ENCODE measurements at regions not wholly inside any gene's neighbourhood (a gene's known extent, or its start where the extent isn't known, plus 50 kb on each side); places are given as distances from the start of the nearest gene placed in this dataset.
A peak's percentile ranks its signal among the peaks of the same experiment; 100 is the strongest.

DNA sequence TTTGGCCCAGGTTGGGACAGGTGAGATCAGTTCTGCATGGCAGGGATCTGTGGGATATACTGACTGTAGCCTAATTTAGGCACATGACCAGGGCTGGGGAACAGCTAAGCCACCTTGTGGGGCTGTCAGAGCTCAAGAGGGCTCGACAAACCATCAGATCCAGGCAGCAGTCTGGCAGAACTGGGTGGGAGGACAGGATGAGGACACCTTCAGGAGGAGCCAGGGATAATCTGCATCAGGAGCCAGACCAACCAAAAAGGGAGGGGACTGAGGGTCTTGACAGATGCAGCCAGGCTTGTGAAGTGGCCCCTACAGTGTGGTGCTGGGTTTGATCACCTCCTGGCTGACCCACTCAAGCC, 123.4 kb downstream of the MAFB start:
- Histone ChIP-seq H3K4me1 (peaks cover 0 to 35% (median 27%) of the 10 kb centered on the region in 4 donors), H3K4me3 (no peak overlapping the region), H3K27me3 (no peaks in the 10 kb centered on the region), H3K36me3 (no peaks in the 10 kb centered on the region), H3K9me3 (no peaks in the 10 kb centered on the region), H3K27ac (no peak overlapping the region)
- DNase-seq = no peak
- intact Hi-C loops (cut with DNase I) = no loop called here
- TF ChIP-seq POLR2AphosphoS5 (IDR thresholded peaks at IDR 0.05) (no peak), POLR2A (IDR thresholded peaks at IDR 0.05) (no peak)
- TF ChIP-seq, protein P1, sequence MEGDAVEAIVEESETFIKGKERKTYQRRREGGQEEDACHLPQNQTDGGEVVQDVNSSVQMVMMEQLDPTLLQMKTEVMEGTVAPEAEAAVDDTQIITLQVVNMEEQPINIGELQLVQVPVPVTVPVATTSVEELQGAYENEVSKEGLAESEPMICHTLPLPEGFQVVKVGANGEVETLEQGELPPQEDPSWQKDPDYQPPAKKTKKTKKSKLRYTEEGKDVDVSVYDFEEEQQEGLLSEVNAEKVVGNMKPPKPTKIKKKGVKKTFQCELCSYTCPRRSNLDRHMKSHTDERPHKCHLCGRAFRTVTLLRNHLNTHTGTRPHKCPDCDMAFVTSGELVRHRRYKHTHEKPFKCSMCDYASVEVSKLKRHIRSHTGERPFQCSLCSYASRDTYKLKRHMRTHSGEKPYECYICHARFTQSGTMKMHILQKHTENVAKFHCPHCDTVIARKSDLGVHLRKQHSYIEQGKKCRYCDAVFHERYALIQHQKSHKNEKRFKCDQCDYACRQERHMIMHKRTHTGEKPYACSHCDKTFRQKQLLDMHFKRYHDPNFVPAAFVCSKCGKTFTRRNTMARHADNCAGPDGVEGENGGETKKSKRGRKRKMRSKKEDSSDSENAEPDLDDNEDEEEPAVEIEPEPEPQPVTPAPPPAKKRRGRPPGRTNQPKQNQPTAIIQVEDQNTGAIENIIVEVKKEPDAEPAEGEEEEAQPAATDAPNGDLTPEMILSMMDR (IDR thresholded peaks at IDR 0.05) = no peak
- WGBS, 2 donors = 69 to 90% methylated on average over 1 of the region's 1 CpG

GRCh38 chr20:40565001-40565681, 123.9 kb downstream of the MAFB start:
- no peak for TF ChIP-seq EP300 (IDR thresholded peaks at IDR 0.05)
- peak in 3 of 4 donors; percentile 63 to 80 (median 75) for TF ChIP-seq POLR2AphosphoS5 (IDR thresholded peaks at IDR 0.05)
- no peak overlapping the region for H3K27ac ChIP-seq
- no peaks in the 10 kb centered on the region for H3K27me3 ChIP-seq
- no peak overlapping the region for H3K4me3 ChIP-seq
- WGBS, 2 donors = 78% methylated on average over 6 of the region's 6 CpGs
- DNase-seq = no peak
- no peaks in the 10 kb centered on the region for H3K36me3 ChIP-seq
- H3K9me3 ChIP-seq = no peaks in the 10 kb centered on the region
- intact Hi-C loops (cut with DNase I) = no loop called here
- peaks cover 0 to 35% (median 27%) of the 10 kb centered on the region in 4 donors for H3K4me1 ChIP-seq

GRCh38 chr20:40563296-40563950, 125.6 kb downstream of the MAFB start:
- intact Hi-C loops (cut with DNase I) = loop anchor here (5.0 kb wide), 1 partner anchor 124 kb away; the partner anchor contains the start of gene MAFB
- Histone ChIP-seq H3K27ac (no peak overlapping the region), H3K4me1 (peaks cover 0 to 35% (median 27%) of the 10 kb centered on the region in 4 donors), H3K9me3 (no peaks in the 10 kb centered on the region), H3K27me3 (no peaks in the 10 kb centered on the region), H3K36me3 (no peaks in the 10 kb centered on the region), H3K4me3 (no peak overlapping the region)
- no peak for DNase-seq
- WGBS, 2 donors = 18 to 57% methylated on average over 8 of the region's 8 CpGs
- TF ChIP-seq EP300 (IDR thresholded peaks at IDR 0.05) = no peak
- no peak for TF ChIP-seq POLR2A (IDR thresholded peaks at IDR 0.05)
- no peak for TF ChIP-seq POLR2AphosphoS5 (IDR thresholded peaks at IDR 0.05)
- TF ChIP-seq, protein P1 (IDR thresholded peaks at IDR 0.05) = no peak

- Histone ChIP-seq H3K36me3 (no peaks in the 10 kb centered on the region), H3K27ac (no peak overlapping the region), H3K9me3 (no peaks in the 10 kb centered on the region), H3K4me3 (no peak overlapping the region), H3K27me3 (no peaks in the 10 kb centered on the region), H3K4me1 (peaks cover 0 to 35% (median 27%) of the 10 kb centered on the region in 4 donors)
- no peak for TF ChIP-seq POLR2AphosphoS5 (IDR thresholded peaks at IDR 0.05)
- TF ChIP-seq POLR2A (IDR thresholded peaks at IDR 0.05) = no peak
- DNase-seq = no peak
- 53 to 58% methylated on average over 2 of the region's 2 CpGs for WGBS, 2 donors
- intact Hi-C loops (cut with DNase I) = loop anchor here (5.0 kb wide), 1 partner anchor 125 kb away; the partner anchor contains the start of gene MAFB
These were observed 127.0 kb downstream of the MAFB start for GRCh38 chr20:40562031-40562430.

- no peak for TF ChIP-seq POLR2A (IDR thresholded peaks at IDR 0.05)
- TF ChIP-seq EP300 (IDR thresholded peaks at IDR 0.05) = no peak
- TF ChIP-seq, protein P1 (IDR thresholded peaks at IDR 0.05) = no peak
- no peak for TF ChIP-seq POLR2AphosphoS5 (IDR thresholded peaks at IDR 0.05)
- Histone ChIP-seq H3K9me3 (no peaks in the 10 kb centered on the region), H3K4me3 (no peak overlapping the region), H3K27ac (no peak overlapping the region), H3K36me3 (no peaks in the 10 kb centered on the region), H3K27me3 (no peaks in the 10 kb centered on the region), H3K4me1 (peaks cover 0 to 35% (median 27%) of the 10 kb centered on the region in 4 donors)
- 92 to 96% methylated on average over 3 of the region's 3 CpGs for WGBS, 2 donors
- intact Hi-C loops (cut with DNase I) = loop anchor here (5.0 kb wide), 1 partner anchor 126 kb away; the partner anchor contains the start of gene MAFB
- no peak for DNase-seq
These were observed 127.8 kb downstream of the MAFB start for GRCh38 chr20:40561187-40561586.

Data from sigmoid colon (tissue), 6 donors.